NCI-H187 (cell line): ENCODE measurements at regions not wholly inside any gene's neighbourhood (a gene's known extent, or its start where the extent isn't known, plus 50 kb on each side); places are given as distances from the start of the nearest gene placed in this dataset.

Experiments
- DNase-seq, 2 experiments: peaks; one replicate each; lab custom pipeline; 2025; lab: John Stamatoyannopoulos, UW

DNA sequence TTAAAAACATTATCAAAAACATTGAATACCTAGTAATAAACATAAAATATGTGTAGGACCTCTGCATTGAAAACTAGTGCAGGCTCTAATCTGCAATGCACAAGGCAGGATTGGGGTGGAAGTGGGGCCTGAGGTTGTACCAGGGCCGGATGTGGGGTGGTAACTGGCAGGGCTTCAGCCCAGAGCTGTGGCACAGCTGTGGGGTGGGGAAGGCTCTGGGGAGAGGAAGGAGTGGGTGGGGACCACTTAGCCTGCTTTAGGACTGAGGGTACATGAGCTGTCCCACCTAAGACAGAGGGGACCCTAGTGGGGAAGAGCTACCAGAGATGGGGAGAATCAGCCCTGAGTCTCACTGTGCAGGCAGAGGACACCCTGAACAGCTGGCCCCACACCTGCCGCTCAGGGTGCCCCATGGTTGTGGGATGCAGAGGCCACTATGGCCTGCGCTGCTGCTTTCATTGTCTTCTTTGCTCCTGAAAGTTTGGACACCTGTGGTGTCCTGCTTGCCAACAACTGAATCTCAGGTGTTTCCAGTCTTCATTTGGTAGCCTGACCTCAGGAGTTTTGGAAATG lies 311.4 kb downstream of the TLE4 start:
- DNase-seq, result no peak

GRCh38 chr9:79880626-79881025 lies 308.9 kb downstream of the TLE4 start:
- no peak for DNase-seq

GRCh38 chr9:79877943-79878602 lies 306.3 kb downstream of the TLE4 start:
- DNase-seq, result no peak

DNA sequence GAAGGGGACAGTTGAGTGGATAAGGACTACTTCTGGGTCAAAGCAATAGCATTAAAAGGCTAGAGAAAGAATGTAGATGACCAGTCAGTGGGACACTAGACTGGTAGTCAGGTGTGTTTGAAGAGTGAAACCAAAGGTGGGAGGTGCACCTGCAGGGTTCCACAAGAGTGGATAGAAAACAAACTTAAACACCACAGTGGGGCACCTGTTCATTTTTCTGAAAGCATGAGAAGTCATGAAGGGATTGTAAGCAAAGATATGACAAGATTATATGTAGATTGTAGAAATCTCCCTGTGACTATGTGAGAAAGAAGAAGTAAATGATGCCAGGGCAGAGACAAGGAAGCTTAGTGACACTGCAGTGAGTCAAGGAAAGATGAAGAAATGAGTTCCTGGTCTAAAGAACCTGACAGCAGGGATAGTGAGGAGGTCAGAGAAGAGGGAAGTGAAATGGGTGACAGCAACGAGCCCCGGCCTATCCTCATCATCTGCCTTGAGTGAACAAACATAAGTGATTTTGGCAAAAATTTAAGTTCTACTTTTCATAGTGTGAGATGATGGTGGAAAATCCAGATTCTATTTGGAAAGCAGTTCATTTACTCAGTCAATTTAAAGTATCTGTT lies 296.9 kb downstream of the TLE4 start:
- DNase-seq, result no peak

DNA sequence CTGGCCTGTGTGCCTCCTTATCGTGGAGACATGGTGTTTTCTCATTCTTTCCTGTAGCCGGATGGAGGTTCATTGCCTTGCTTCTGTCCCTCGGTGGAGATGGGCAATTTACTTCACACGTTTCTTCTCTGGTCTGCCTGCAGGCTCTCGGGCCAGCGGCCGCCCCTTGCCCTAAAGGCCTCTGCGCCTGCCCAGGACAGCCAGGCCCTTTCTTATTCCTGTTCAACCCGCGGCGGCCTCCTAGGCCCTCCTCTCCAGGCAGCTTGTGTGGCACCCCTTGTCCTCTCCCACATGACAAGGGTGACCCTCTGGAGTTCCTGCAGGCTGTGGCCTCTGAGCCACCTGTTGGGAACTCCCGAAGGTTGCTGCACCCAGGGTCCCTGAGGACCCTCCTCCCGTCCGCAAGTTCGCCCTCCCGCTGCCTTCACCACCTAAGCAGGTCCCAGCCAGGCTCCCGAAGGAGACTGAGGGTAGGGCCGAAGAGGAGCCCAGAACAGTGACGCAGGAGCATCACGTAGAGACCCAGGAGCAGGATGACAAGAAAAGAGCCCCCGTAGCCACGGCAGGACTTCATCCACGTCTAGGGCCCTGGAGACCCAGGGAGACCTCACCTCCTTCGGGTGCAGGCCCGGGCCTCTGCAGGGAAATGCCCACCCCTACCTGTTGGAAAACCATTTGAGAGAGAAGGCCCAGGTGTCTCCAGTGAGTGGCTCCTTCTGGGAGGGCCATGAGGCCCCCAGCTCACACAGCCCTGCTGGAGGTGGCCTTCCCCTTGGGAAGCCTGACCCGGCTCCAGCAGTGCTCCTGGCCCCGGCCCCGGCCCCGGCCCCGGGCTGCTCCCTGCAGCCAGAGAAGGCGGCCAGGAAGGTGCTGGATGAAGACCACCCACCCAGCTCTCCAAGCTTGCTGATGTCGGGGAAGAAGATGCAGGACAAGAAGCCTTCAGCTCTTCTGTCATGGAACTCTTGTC lies 291.4 kb downstream of the TLE4 start:
- no peak for DNase-seq

- DNase-seq, result no peak
Observed at GRCh38 chr9:79858508-79858907, 286.7 kb downstream of the TLE4 start.

- DNase-seq, result no peak
Observed at GRCh38 chr9:79857188-79857587, 285.4 kb downstream of the TLE4 start.

- DNase-seq, result no peak
Observed at GRCh38 chr9:79847074-79847473, 275.3 kb downstream of the TLE4 start.

DNA sequence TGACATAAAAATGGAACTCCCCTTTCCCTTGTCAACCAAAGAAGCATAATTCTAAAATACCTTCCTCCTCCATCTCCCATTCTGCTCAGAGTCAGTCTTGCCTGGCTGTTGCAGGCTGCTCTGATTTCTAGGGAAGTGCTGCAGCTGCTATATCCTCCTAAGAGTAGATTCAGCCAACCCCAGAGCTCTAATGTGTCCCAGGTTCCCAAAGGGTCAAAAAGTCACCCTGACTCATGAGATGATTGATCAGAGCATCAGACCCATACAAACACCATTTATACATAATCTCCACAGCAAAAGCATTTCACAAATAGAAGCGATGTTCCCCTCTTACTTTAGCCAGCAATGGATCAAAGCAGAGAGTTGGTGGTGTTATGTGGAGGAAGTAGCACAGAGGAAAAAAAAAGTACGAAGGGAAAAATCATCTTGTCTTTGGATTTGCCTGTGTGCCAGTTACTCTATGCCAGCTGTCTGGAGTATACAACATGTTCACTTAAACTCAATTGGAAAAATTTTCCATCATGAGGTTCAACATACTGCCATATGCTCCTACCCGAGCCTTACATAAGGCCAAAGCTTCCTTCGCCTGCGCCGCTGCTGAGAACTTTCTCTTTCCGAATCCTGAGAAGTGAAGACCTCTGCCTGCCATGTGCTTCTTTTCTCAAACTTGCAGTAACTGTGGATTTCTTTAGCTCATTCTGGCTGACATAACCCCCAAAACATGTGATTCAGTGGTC lies 258.0 kb downstream of the TLE4 start:
- DNase-seq, result no peak

DNA sequence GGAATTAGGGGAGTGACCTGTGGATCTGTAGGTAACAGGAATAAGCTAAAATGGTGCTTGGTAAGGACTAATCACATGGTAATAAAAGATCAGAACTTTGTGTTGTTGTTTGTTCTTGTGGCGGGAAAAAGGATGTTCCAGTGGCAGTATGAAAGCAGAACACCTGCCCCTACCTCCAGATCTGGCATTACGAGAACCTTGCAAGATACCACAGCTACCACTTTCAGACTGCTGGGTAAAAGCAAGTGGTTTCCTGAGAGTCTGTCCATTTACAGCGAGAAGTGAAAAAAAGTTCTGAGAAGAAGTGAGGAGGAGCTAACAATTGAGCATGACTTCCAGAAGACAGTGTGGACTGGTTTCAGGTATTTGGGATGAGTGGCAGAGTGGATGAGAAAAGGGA lies 252.5 kb downstream of the TLE4 start:
- no peak for DNase-seq

GRCh38 chr9:79817438-79818004 lies 245.8 kb downstream of the TLE4 start:
- no peak for DNase-seq

GRCh38 chr9:79813258-79813638 lies 241.5 kb downstream of the TLE4 start:
- no peak for DNase-seq

GRCh38 chr9:79812507-79813257 lies 240.9 kb downstream of the TLE4 start:
- no peak for DNase-seq

- DNase-seq, result no peak
Observed at GRCh38 chr9:79812099-79812498, 240.3 kb downstream of the TLE4 start.

- no peak for DNase-seq
Observed at GRCh38 chr9:79809931-79810330, 238.2 kb downstream of the TLE4 start.

GRCh38 chr9:79809316-79809876 lies 237.6 kb downstream of the TLE4 start:
- DNase-seq, result no peak

GRCh38 chr9:79807971-79808370 lies 236.2 kb downstream of the TLE4 start:
- DNase-seq, result no peak

GRCh38 chr9:79806086-79806485 lies 234.3 kb downstream of the TLE4 start:
- no peak for DNase-seq

- no peak for DNase-seq
Observed at GRCh38 chr9:79801459-79801858, 229.7 kb downstream of the TLE4 start.

GRCh38 chr9:79800578-79800977 lies 228.8 kb downstream of the TLE4 start:
- no peak for DNase-seq
